Loucy (cell line): ENCODE measurements at regions not wholly inside any gene's neighbourhood (a gene's known extent, or its start where the extent isn't known, plus 50 kb on each side); places are given as distances from the start of the nearest gene placed in this dataset.

ENCODE experiments used
- H2AFZ ChIP-seq: fragments of 200-600 bp; sonication (generic); 2 replicates; pipeline ENCODE4 v1.6.0; 2016; ENCODE audit warnings: antibody characterized with exemption, mild to moderate bottlenecking, low read length, moderate library complexity
- H3F3A ChIP-seq: fragments of 200-600 bp; 2 replicates; pipeline ENCODE4 v1.6.0; 2016; ENCODE audit warnings: antibody characterized with exemption, low read depth, mild to moderate bottlenecking
- H3K27me3 ChIP-seq: fragments of 200-600 bp; sonication (generic); 2 replicates; pipeline ENCODE4 v1.6.1; 2014; ENCODE audit warnings: low read length, mild to moderate bottlenecking; ENCODE audit not compliant: insufficient read depth, poor library complexity, severe bottlenecking
- H3K36me3 ChIP-seq: fragments of 200-600 bp; sonication (generic); 2 replicates; pipeline ENCODE4 v1.6.1; 2016; ENCODE audit warnings: low read length; ENCODE audit not compliant: insufficient read depth
- H3K4me1 ChIP-seq: fragments of 200-600 bp; sonication (generic); 2 replicates; pipeline ENCODE4 v1.5.1; 2014; ENCODE audit warnings: low read length, mild to moderate bottlenecking; ENCODE audit not compliant: insufficient read depth, poor library complexity, severe bottlenecking
- H3K4me2 ChIP-seq: fragments of 200-600 bp; sonication (generic); 2 replicates; pipeline ENCODE4 v1.6.0; 2014; ENCODE audit warnings: antibody characterized with exemption, low read length, low read depth, mild to moderate bottlenecking; ENCODE audit not compliant: poor library complexity, severe bottlenecking
- H3K4me3 ChIP-seq: fragments of 200-600 bp; sonication (generic); 2 replicates; pipeline ENCODE4 v1.5.1; 2014; ENCODE audit warnings: low read length, mild to moderate bottlenecking, mixed read lengths; ENCODE audit not compliant: poor library complexity, severe bottlenecking
- H3K79me2 ChIP-seq: fragments of 200-600 bp; sonication (generic); 2 replicates; pipeline ENCODE4 v1.6.1; 2014; ENCODE audit warnings: low read length; ENCODE audit not compliant: insufficient read depth
- H3K9ac ChIP-seq: fragments of 200-600 bp; sonication (generic); 2 replicates; pipeline ENCODE4 v1.6.0; 2014; ENCODE audit warnings: mild to moderate bottlenecking, low read depth, low read length, moderate library complexity; ENCODE audit not compliant: poor library complexity, severe bottlenecking
- H3K9me2 ChIP-seq: fragments of 200-600 bp; sonication (generic); replicated peaks from 2 replicates; pipeline ENCODE4 v1.6.1; 2016; ENCODE audit warnings: low read depth, low read length, mixed read lengths
- H3K9me3 ChIP-seq: fragments of 200-600 bp; sonication (generic); 2 replicates; pipeline ENCODE4 v1.6.1; 2014; ENCODE audit warnings: mild to moderate bottlenecking, antibody characterized with exemption, low read length, low read depth; ENCODE audit not compliant: insufficient read depth
- H4K20me1 ChIP-seq: fragments of 200-600 bp; sonication (generic); 2 replicates; pipeline ENCODE4 v1.6.0; 2014; ENCODE audit warnings: antibody characterized with exemption, low read length, mild to moderate bottlenecking; ENCODE audit not compliant: insufficient read depth, poor library complexity, severe bottlenecking
- CTCF ChIP-seq: fragments of 200-600 bp; sonication (generic); conservative IDR thresholded peaks from 2 replicates; pipeline ENCODE4 v1.5.1; 2014; ENCODE audit warnings: mild to moderate bottlenecking, antibody characterized with exemption, low read length
- EZH2phosphoT487 ChIP-seq: fragments of 200-600 bp; IDR thresholded peaks from 2 replicates; pipeline ENCODE4 v1.6.1; 2018; ENCODE audit warnings: antibody characterized with exemption, mild to moderate bottlenecking, moderate library complexity, borderline replicate concordance

GRCh38 chrX:35665311-35665710 lies 132.8 kb upstream of the MAGEB16 start:
- Histone ChIP-seq H3K4me1 (no peaks in the 10 kb centered on the region), H3K9me2 (no peaks in the 10 kb centered on the region), H3K9ac (no peak overlapping the region), H3K4me3 (no peak overlapping the region), H3K27me3 (no peaks in the 10 kb centered on the region), H3K9me3 (no peaks in the 10 kb centered on the region), H2AFZ (no peak overlapping the region), H3K79me2 (no peaks in the 10 kb centered on the region), H3F3A (no peaks in the 10 kb centered on the region), H4K20me1 (no peaks in the 10 kb centered on the region), H3K36me3 (no peaks in the 10 kb centered on the region), H3K4me2 (no peak overlapping the region)
- TF ChIP-seq CTCF (no peak), EZH2phosphoT487 (no peak)

- Histone ChIP-seq H3K9ac (no peak overlapping the region), H3K4me1 (no peaks in the 10 kb centered on the region), H2AFZ (no peak overlapping the region), H3K9me2 (no peaks in the 10 kb centered on the region), H3K4me2 (no peak overlapping the region), H4K20me1 (no peaks in the 10 kb centered on the region), H3K79me2 (no peaks in the 10 kb centered on the region), H3F3A (no peaks in the 10 kb centered on the region), H3K27me3 (no peaks in the 10 kb centered on the region), H3K36me3 (no peaks in the 10 kb centered on the region), H3K4me3 (no peak overlapping the region), H3K9me3 (no peaks in the 10 kb centered on the region)
- no peak for TF ChIP-seq EZH2phosphoT487
- TF ChIP-seq CTCF, result no peak
These were observed 127.3 kb upstream of the MAGEB16 start for GRCh38 chrX:35670889-35671288.

- Histone ChIP-seq H3K4me2 (no peak overlapping the region), H4K20me1 (no peaks in the 10 kb centered on the region), H3K4me1 (no peaks in the 10 kb centered on the region), H3K4me3 (no peak overlapping the region), H3F3A (no peaks in the 10 kb centered on the region), H3K9me2 (no peaks in the 10 kb centered on the region), H3K27me3 (no peaks in the 10 kb centered on the region), H3K9ac (no peak overlapping the region), H2AFZ (no peak overlapping the region), H3K36me3 (no peaks in the 10 kb centered on the region), H3K9me3 (no peaks in the 10 kb centered on the region), H3K79me2 (no peaks in the 10 kb centered on the region)
- TF ChIP-seq CTCF, result no peak
- no peak for TF ChIP-seq EZH2phosphoT487
These were observed 123.0 kb upstream of the MAGEB16 start for GRCh38 chrX:35675151-35675550.
